ENCODE measurements at regions not wholly inside any gene's neighbourhood (a gene's known extent, or its start where the extent isn't known, plus 50 kb on each side); places are given as distances from the start of the nearest gene placed in this dataset.

DNA sequence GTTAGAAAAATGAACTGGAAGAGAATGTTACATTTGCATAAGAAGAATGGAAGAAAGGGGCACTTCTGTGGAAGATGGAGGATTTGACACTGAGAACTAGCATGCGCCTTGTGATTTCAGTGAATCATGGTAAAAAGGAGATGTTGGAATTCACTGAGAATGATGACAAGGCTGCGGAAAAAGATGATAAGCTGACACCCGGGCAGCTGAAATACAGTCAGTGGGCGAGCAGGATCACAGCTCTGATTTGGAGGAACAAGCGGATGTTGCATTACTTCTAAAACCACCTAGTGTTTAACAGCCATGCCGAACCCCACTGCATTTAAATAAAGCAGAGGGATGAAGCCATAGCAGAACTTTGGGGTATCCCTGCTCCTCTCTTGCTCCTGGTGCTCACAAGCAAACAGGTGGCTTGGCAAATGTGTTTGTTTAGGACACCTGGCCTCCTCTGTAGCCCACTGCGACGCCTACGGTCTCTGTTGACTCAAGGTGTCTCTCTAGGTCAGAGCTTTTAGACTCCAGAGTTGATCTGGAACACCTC lies 134.9 kb downstream of the NDUFA10 start:
- no peak for TF ChIP-seq POLR2AphosphoS5 (IDR thresholded peaks at IDR 0.05; ENCODE audit: low read depth, low read length)
- no peak for TF ChIP-seq SIN3A (IDR thresholded peaks at IDR 0.05; ENCODE audit: borderline replicate concordance, insufficient read depth, low read length)
- TF ChIP-seq REST (IDR thresholded peaks at IDR 0.05; ENCODE audit: insufficient read depth in 1 of 2, low read depth in 2 of 2, low read length in 2 of 2), result no peak
